Neuron (in vitro differentiated cells): ENCODE measurements at regions not wholly inside any gene's neighbourhood (a gene's known extent, or its start where the extent isn't known, plus 50 kb on each side); places are given as distances from the start of the nearest gene placed in this dataset.
"Not testable (repeated sequence)": the region's sequence is repeated elsewhere in the genome, so short reads cannot be mapped to it uniquely, and the experiment has no call there.

Source experiments
- H2AFZ ChIP-seq: one replicate; pipeline ENCODE4 v1.6.1; 2013; ENCODE audit warnings: low read depth, mild to moderate bottlenecking, inconsistent platforms, low read length, moderate library complexity
- H3K27me3 ChIP-seq: one replicate; pipeline ENCODE4 v1.6.1; 2013; ENCODE audit warnings: low read length; ENCODE audit not compliant: insufficient read depth
- H3K36me3 ChIP-seq: one replicate; pipeline ENCODE4 v1.6.1; 2013; ENCODE audit warnings: low read length; ENCODE audit not compliant: insufficient read depth
- H3K4me1 ChIP-seq: one replicate; pipeline ENCODE4 v1.6.1; 2013; ENCODE audit warnings: low read length; ENCODE audit not compliant: insufficient read depth
- H3K4me3 ChIP-seq: 2 replicates; pipeline ENCODE4 v1.5.1; 2013; ENCODE audit warnings: mild to moderate bottlenecking, low read length, moderate library complexity
- H3K9me3 ChIP-seq: one replicate; pipeline ENCODE4 v1.6.1; 2013; ENCODE audit warnings: low read length

DNA sequence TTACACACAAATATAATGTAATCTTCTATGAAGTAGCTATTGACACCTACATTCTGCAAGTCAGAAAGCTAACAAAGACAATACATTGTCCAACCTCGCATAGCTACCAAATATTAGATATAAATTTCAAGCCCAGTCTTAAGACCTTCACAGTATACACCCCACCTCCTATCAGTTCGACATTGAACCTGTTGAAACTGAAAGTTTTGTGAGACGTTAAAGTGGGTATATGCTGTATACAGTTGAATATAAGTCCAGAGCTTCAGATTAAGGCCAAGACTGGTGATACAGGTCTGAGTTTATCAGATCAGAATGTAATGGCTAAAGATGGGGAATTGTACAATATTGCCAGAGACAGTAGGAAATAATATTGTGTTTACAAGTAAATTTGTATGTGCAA lies 489.3 kb upstream of the RORB start:
- no peaks in the 10 kb centered on the region for H3K27me3 ChIP-seq
- H3K36me3 ChIP-seq = no peaks in the 10 kb centered on the region
- H2AFZ ChIP-seq = no peak overlapping the region
- H3K9me3 ChIP-seq = no peaks in the 10 kb centered on the region
- no peaks in the 10 kb centered on the region for H3K4me1 ChIP-seq
- no peak overlapping the region for H3K4me3 ChIP-seq

- Histone ChIP-seq H3K4me3 (no peak overlapping the region), H3K9me3 (no peaks in the 10 kb centered on the region), H3K27me3 (no peaks in the 10 kb centered on the region), H3K4me1 (no peaks in the 10 kb centered on the region), H3K36me3 (no peaks in the 10 kb centered on the region), H2AFZ (no peak overlapping the region)
Measured at GRCh38 chr9:74016004-74016403, 481.1 kb upstream of the RORB start.

DNA sequence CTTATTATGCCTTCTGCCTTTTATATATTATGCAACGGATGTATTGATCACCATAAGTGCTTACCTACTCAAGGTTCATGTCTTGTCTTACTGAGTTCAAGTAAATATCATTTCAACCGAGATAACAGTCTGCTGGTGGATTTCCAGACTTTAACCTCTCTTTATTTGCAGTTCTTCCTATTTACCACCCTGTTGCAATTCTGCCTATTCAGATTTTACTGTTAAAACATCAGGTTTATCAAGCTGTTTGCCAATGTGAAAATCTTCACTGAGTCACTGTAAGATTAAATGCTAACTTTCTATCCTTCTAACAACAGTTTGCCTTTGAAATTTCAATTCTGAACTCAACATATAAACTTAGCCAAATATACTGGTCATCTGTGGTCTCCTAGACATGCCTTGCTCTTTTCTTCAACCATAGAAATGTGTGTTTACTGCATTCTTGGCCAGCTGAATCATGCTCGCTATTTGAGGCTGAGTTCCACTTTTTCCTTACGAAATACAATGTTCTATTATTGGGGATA lies 471.7 kb upstream of the RORB start:
- H3K27me3 ChIP-seq = no peaks in the 10 kb centered on the region
- H3K4me3 ChIP-seq = no peak overlapping the region
- no peaks in the 10 kb centered on the region for H3K4me1 ChIP-seq
- no peak overlapping the region for H2AFZ ChIP-seq
- no peaks in the 10 kb centered on the region for H3K36me3 ChIP-seq
- no peaks in the 10 kb centered on the region for H3K9me3 ChIP-seq

DNA sequence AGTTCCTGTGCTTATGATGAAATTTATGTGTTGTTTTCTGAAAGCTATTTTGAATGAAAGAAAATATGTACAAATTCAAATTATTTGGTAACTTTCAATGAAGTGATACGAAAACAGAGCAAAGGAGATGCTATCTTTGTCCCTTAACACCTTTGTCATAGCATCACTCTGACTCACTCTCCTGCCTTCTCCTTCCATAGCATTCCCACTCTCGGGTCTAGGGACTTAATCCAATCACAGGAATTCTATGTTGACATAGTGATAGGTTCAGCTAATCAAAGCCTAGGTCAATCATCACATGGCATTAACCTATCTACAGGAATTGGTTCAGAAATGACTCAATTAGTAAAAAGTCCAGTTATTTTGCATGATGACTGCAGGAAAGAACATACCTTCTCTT lies 464.7 kb upstream of the RORB start:
- Histone ChIP-seq H3K4me1 (peaks cover 2% of the 10 kb centered on the region), H3K9me3 (no peaks in the 10 kb centered on the region), H3K4me3 (no peak overlapping the region), H3K27me3 (no peaks in the 10 kb centered on the region), H2AFZ (no peak overlapping the region), H3K36me3 (no peaks in the 10 kb centered on the region)

DNA sequence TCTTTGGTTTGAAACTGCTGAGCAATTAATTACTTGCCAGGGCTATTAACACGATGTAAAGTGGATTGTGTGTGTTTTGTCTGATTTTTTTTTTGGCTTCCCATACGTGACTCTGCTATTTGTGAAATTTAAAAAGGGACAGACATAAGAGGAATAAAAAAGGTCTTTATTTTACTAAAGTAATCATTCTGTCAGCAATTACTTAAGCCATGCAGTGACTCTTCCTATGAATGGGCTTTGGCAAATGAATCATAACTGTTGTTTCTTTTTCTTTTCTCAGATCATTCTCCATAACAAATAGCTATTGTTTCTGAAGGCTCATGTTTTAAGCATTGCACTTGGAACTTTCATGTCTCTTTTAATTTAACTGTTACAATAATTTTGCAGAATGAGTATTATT lies 461.3 kb upstream of the RORB start:
- H3K27me3 ChIP-seq = no peaks in the 10 kb centered on the region
- no peaks in the 10 kb centered on the region for H3K9me3 ChIP-seq
- no peak overlapping the region for H2AFZ ChIP-seq
- peaks cover 2% of the 10 kb centered on the region for H3K4me1 ChIP-seq
- no peak overlapping the region for H3K4me3 ChIP-seq
- no peaks in the 10 kb centered on the region for H3K36me3 ChIP-seq

- Histone ChIP-seq H3K9me3 (no peaks in the 10 kb centered on the region), H3K4me3 (no peak overlapping the region), H3K36me3 (no peaks in the 10 kb centered on the region), H3K4me1 (peaks cover 2% of the 10 kb centered on the region), H2AFZ (no peak overlapping the region), H3K27me3 (no peaks in the 10 kb centered on the region)
Measured at GRCh38 chr9:74036549-74037231, 460.4 kb upstream of the RORB start.

GRCh38 chr9:74037274-74037673 lies 459.9 kb upstream of the RORB start:
- Histone ChIP-seq H3K4me3 (no peak overlapping the region), H3K9me3 (no peaks in the 10 kb centered on the region), H3K27me3 (no peaks in the 10 kb centered on the region), H2AFZ (no peak overlapping the region), H3K4me1 (peaks cover 2% of the 10 kb centered on the region), H3K36me3 (no peaks in the 10 kb centered on the region)

DNA sequence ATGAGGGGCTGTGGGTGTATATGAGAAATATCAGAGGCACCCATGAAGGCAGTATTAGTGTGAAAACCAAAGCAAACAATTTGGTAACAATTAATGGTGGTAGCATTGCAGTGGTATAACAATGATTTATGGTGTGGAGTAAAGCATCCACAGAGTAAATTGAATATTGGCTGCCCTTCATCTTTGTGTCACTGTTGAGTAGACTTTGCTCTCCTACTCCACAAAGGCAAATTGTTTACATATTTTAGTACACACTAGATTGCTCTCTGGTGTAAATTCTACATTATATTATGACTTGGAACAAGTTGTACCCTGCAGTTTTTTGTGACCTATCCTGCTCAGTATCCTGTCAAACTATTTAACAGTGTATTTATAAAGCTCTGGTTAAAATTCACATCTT lies 455.5 kb upstream of the RORB start:
- H3K36me3 ChIP-seq = no peaks in the 10 kb centered on the region
- H3K27me3 ChIP-seq = no peaks in the 10 kb centered on the region
- no peaks in the 10 kb centered on the region for H3K4me1 ChIP-seq
- H3K9me3 ChIP-seq = no peaks in the 10 kb centered on the region
- H2AFZ ChIP-seq = no peak overlapping the region
- H3K4me3 ChIP-seq = no peak overlapping the region

DNA sequence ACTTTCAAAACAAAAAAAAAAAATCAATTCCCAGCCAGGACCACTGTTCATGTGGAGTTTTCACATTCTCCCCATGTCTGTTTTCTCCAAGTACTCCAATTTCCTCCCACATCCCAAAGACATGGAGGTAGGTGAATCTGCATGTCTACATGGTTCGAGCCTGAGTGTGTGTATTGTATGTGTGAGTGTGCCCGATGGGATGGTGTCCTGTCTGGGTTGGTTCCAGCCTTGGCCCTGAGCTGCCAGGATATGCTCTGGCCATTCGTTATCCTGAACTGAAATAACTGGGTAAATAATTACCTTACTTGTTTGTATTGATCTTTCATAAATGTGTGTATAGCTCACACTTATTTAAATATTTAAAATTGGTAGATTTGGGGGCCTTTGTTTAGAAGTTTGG lies 452.3 kb upstream of the RORB start:
- no peaks in the 10 kb centered on the region for H3K9me3 ChIP-seq

DNA sequence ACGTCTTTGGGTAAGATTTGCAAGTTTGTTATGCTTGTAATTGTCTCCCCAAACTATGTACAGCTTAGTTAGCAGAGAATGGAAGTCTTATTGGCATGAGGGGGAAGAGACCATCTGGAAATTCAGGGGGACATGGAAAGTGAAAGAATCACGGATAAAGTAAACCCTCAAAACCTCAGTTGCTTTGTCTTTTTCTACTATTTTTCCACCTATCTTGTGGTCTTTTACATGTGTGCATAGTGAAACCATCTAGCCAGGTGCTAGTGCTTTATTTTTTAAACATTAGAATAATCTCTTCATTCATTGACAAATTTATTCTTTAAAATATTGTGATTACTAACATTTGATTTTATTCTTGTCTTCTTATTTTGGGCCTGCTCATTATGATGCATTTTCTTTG lies 441.1 kb upstream of the RORB start:
- Histone ChIP-seq H3K9me3 (no peaks in the 10 kb centered on the region), H2AFZ (no peak overlapping the region), H3K4me3 (no peak overlapping the region), H3K36me3 (no peaks in the 10 kb centered on the region), H3K4me1 (no peaks in the 10 kb centered on the region), H3K27me3 (no peaks in the 10 kb centered on the region)

More for the DNA sequence above, 452.3 kb upstream of the RORB start:
- Histone ChIP-seq H3K27me3 (no peaks in the 10 kb centered on the region), H3K4me3 (no peak overlapping the region), H3K36me3 (no peaks in the 10 kb centered on the region), H3K4me1 (no peaks in the 10 kb centered on the region), H2AFZ (no peak overlapping the region)

DNA sequence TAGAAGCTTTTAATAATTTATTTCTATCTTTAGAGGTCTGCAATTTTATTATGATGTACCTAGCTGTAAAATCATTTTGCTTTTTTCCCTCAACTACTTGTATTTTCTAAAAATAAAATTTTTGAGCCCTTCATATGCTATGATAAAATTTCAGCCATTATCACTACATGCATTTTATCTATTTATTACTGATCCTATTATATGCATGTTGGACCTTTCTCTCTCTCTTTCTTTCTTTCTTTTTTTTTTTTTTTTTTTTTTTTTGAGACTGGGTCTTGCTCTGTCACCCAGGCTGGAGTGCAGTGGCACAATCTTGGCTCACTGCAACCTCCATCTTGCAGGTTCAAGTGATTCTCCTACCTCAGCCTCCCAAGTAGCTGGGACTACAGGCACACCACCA lies 440.1 kb upstream of the RORB start:
- H3K4me1 ChIP-seq, H3K4me3 ChIP-seq, H3K27me3 ChIP-seq, H2AFZ ChIP-seq, H3K36me3 ChIP-seq, H3K9me3 ChIP-seq: not testable (repeated sequence)

DNA sequence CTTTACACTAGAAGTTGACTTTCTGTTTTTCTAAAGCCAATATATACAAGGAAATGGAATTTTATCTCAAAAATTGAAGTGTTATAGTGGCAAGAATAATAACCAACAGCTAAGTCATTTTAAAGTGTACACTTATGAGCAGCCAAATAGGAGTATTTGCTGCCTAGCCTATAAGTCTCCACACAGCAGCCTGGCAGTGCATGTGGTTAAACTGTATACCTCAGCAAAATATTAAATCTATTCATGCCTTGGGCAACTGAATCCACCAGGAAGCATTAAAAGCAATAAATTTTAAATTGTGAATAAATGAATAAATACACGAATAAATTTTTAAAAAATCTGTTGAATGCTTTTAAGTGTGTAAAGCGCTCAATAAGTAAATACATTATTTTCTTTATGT lies 432.4 kb upstream of the RORB start:
- Histone ChIP-seq H3K27me3 (no peaks in the 10 kb centered on the region), H2AFZ (no peak overlapping the region)

GRCh38 chr9:74066128-74066527 lies 431.0 kb upstream of the RORB start:
- Histone ChIP-seq H3K36me3 (no peaks in the 10 kb centered on the region), H2AFZ (no peak overlapping the region), H3K27me3 (no peaks in the 10 kb centered on the region), H3K4me3 (no peak overlapping the region), H3K9me3 (no peaks in the 10 kb centered on the region), H3K4me1 (no peaks in the 10 kb centered on the region)

More for the DNA sequence above, 432.4 kb upstream of the RORB start:
- no peaks in the 10 kb centered on the region for H3K36me3 ChIP-seq
- no peaks in the 10 kb centered on the region for H3K4me1 ChIP-seq
- H3K4me3 ChIP-seq = no peak overlapping the region
- H3K9me3 ChIP-seq = no peaks in the 10 kb centered on the region

GRCh38 chr9:74066605-74067004 lies 430.5 kb upstream of the RORB start:
- Histone ChIP-seq H3K36me3 (no peaks in the 10 kb centered on the region), H3K27me3 (no peaks in the 10 kb centered on the region), H3K9me3 (no peaks in the 10 kb centered on the region), H3K4me3 (no peak overlapping the region), H2AFZ (no peak overlapping the region), H3K4me1 (no peaks in the 10 kb centered on the region)
